Upper lobe of left lung (tissue), 4 donors: ENCODE measurements at regions not wholly inside any gene's neighbourhood (a gene's known extent, or its start where the extent isn't known, plus 50 kb on each side); places are given as distances from the start of the nearest gene placed in this dataset.

Source experiments
- CTCF ChIP-seq, 6 experiments: fragments of 450-650 bp in 4 of 6; fragments of 200-600 bp in 2 of 6; sonication (generic) in 2 of 6; IDR thresholded peaks; one replicate each; pipeline ENCODE4 v1.5.1; 2016 to 2019; ENCODE audit warnings: antibody characterized with exemption in 6 of 6
- EP300 ChIP-seq, 4 donors: sonication (generic); formaldehyde crosslinking; IDR thresholded peaks; one replicate each; pipeline ENCODE4 v1.5.1; 2017; ENCODE audit warnings: antibody characterized with exemption in 4 of 4, control low read depth in 2 of 4
- POLR2A ChIP-seq, 4 donors: fragments of 450-650 bp; IDR thresholded peaks; one replicate each; pipeline ENCODE4 v1.5.1; 2016 to 2017; ENCODE audit warnings: antibody characterized with exemption in 4 of 4, mild to moderate bottlenecking in 2 of 4
- POLR2AphosphoS5 ChIP-seq, 2 donors: sonication (generic); formaldehyde crosslinking; IDR thresholded peaks; one replicate each; pipeline ENCODE4 v1.5.1; 2017; ENCODE audit warnings: antibody characterized with exemption in 2 of 2

- TF ChIP-seq CTCF (IDR thresholded peaks at IDR 0.05): no peak
- no peak for TF ChIP-seq POLR2AphosphoS5 (IDR thresholded peaks at IDR 0.05)
- no peak for TF ChIP-seq POLR2A (IDR thresholded peaks at IDR 0.05)
- TF ChIP-seq EP300 (IDR thresholded peaks at IDR 0.05): no peak
Measured at GRCh38 chr1:59215766-59216291, 81.1 kb upstream of the FGGY start.
